ENCODE measurements at regions not wholly inside any gene's neighbourhood (a gene's known extent, or its start where the extent isn't known, plus 50 kb on each side); places are given as distances from the start of the nearest gene placed in this dataset.

- 39% methylated on average over 4 of the region's 4 CpGs; no CpG with 5 or more reads in 1 of the 2 experiments for WGBS, 2 experiments (ENCODE audit: extremely low coverage in 1 of 2, insufficient coverage in 1 of 2, insufficient read length in 1 of 2, insufficient replicate concordance in 2 of 2, low coverage in 1 of 2, low lambda C conversion rate in 2 of 2, missing lambda C conversion rate in 1 of 2)
Observed at GRCh38 chrX:144219035-144219434, 335.2 kb downstream of the UBE2NL start.

More at GRCh38 chrX:144219035-144219434, 335.2 kb downstream of the UBE2NL start:
- Histone ChIP-seq H2AK5ac (ENCODE audit: low read depth, low read length) (no peak overlapping the region), H2BK120ac (replicated peaks; ENCODE audit: low read depth, low read length) (no peak overlapping the region), H4K91ac (replicated peaks; ENCODE audit: insufficient read length, low read length) (no peak overlapping the region), H3K56ac (replicated peaks; ENCODE audit: insufficient read length, low read depth, low read length) (no peak overlapping the region), H3K23ac (ENCODE audit: insufficient read length) (no peak overlapping the region), H2AFZ (ENCODE audit: low read length) (peak overlapping the region; percentile 81; the same call in 1 of the 2 replicates), H3K4me2 (ENCODE audit: insufficient read depth in 1 of 2, low read depth in 2 of 2, low read length in 2 of 2) (no peak overlapping the region), H3K79me1 (ENCODE audit: low read depth, low read length) (no peaks in the 10 kb centered on the region), H3K14ac (ENCODE audit: insufficient read length) (no peak overlapping the region), H3K79me2 (ENCODE audit: control insufficient read depth in 1 of 2, insufficient read depth in 2 of 2, low read length in 2 of 2) (no peaks in the 10 kb centered on the region), H3K36me3 (ENCODE audit: control insufficient read depth in 2 of 4, insufficient read depth in 4 of 4, low read length in 3 of 4) (no peaks in the 10 kb centered on the region), H3K4me3 (ENCODE audit: extremely low read depth in 1 of 4, insufficient read depth in 2 of 4, low read depth in 3 of 4, low read length in 4 of 4) (no peak overlapping the region), H3K23me2 (ENCODE audit: low read depth, low read length) (no peaks in the 10 kb centered on the region), H4K5ac (ENCODE audit: insufficient read length, low read depth, low read length) (no peak overlapping the region), H2BK12ac (ENCODE audit: low read depth, low read length) (no peak overlapping the region), H3K27ac (ENCODE audit: low read depth, low read length) (no peak overlapping the region), H4K8ac (ENCODE audit: extremely low read depth, insufficient read depth, low read length) (no peak overlapping the region), H3K4ac (replicated peaks; ENCODE audit: insufficient read length, low read depth, low read length) (no peak overlapping the region), H3K27me3 (replicated peaks in 1 of 4; ENCODE audit: control insufficient read depth in 3 of 4, extremely low read depth in 1 of 4, insufficient read depth in 3 of 4, low read length in 3 of 4) (no peaks in the 10 kb centered on the region), H3K9me3 (ENCODE audit: insufficient read depth in 2 of 2, low read depth in 1 of 2, low read length in 1 of 2) (no peaks in the 10 kb centered on the region), H3K9ac (replicated peaks in 1 of 4; ENCODE audit: extremely low read depth in 1 of 4, low read depth in 3 of 4, low read length in 3 of 4) (no peak overlapping the region), H4K20me1 (replicated peaks in 1 of 2; ENCODE audit: control insufficient read depth in 1 of 2, insufficient read depth in 2 of 2, low read length in 2 of 2) (no peaks in the 10 kb centered on the region), H2BK5ac (ENCODE audit: low read depth, low read length) (no peak overlapping the region), H3K18ac (ENCODE audit: extremely low read depth, low read length) (no peak overlapping the region), H2BK20ac (ENCODE audit: low read length) (no peak overlapping the region), H2BK15ac (ENCODE audit: low read length) (no peak overlapping the region), H3K4me1 (replicated peaks in 1 of 4; ENCODE audit: control insufficient read depth in 3 of 4, insufficient read depth in 4 of 4, low read length in 3 of 4) (peaks cover 0 to 3% (median 0%) of the 10 kb centered on the region in 4 experiments; a peak in 1 of 7 replicates)
- CTCF ChIA-PET (ENCODE audit: partially characterized antibody), result no interaction called here
- DNase-seq (ENCODE audit: low read depth in 1 of 2, low spot score in 2 of 2) (peak; percentile 9 to 39), FAIRE-seq (no peak)
- no peak for TF ChIP-seq SIX5 (IDR thresholded peaks at IDR 0.05; ENCODE audit: low read depth, low read length)
- no peak for TF ChIP-seq GABPA (IDR thresholded peaks at IDR 0.05; ENCODE audit: borderline replicate concordance, insufficient read depth, low read length)
- peak in 2 of 3 experiments; percentile 45 to 58; a peak in 3 of 4 replicates for TF ChIP-seq CTCF (IDR thresholded peaks at IDR 0.05; ENCODE audit: control extremely low read depth in 1 of 3, insufficient read depth in 1 of 3, low read depth in 1 of 3, low read length in 3 of 3)
- peak; percentile 61 to 69 for TF ChIP-seq RAD21 (IDR thresholded peaks at IDR 0.05 in 1 of 2, conservative IDR thresholded peaks at IDR 0.05 in 1 of 2; ENCODE audit: low read depth in 2 of 2, low read length in 2 of 2)
- TF ChIP-seq MAFK (IDR thresholded peaks at IDR 0.05; ENCODE audit: low read depth, low read length), result no peak
- TF ChIP-seq CBX5 (IDR thresholded peaks at IDR 0.05; ENCODE audit: low read depth, low read length), result no peak
- TF ChIP-seq JUN (IDR thresholded peaks at IDR 0.05; ENCODE audit: low read depth, low read length), result no peak
- TF ChIP-seq E2F6 (IDR thresholded peaks at IDR 0.05), result no peak
- POLR2A ChIA-PET (ENCODE audit: partially characterized antibody), result no interaction called here

Measured in H1 (cell line).